Panc1 (cell line): ENCODE measurements at regions not wholly inside any gene's neighbourhood (a gene's known extent, or its start where the extent isn't known, plus 50 kb on each side); places are given as distances from the start of the nearest gene placed in this dataset.

ENCODE experiments used
- ATAC-seq: fragments of 200-7000 bp; cut with Tn5 transposase; 2 replicates; pipeline ENCODE4 v1.9.1; 2020; ENCODE audit warnings: mild to moderate bottlenecking, moderate library complexity
- BruUV-seq: library from RNA; stranded (reverse); fragments of 400-500 nt; replicated peaks from 2 replicates; lab custom pipeline; 2021; lab: Mats Ljungman, UMichigan
- CTCF ChIA-PET: fragments of 300-600 bp; sonication (Branson Sonifier 250); formaldehyde crosslinking; loops from one replicate; lab custom pipeline; 2022; ENCODE audit warnings: antibody characterized with exemption; lab: Charles Lee
- POLR2A ChIA-PET: fragments of 300-600 bp; sonication (Branson Sonifier 250); formaldehyde crosslinking; loops from one replicate; lab custom pipeline; 2022; ENCODE audit warnings: antibody characterized with exemption; lab: Charles Lee
- DNase-seq: peaks from one replicate; pipeline ENCODE4 v3.0.0-alpha.2; 2010; ENCODE audit warnings: low read depth, low spot score
- H3K27ac ChIP-seq: 2 replicates; pipeline ENCODE4 v1.5.1; 2011; ENCODE audit warnings: mild to moderate bottlenecking, low read length, inconsistent platforms
- H3K27me3 ChIP-seq: fragments of 200-500 bp; sonication (Bioruptor generic); 2 replicates; pipeline ENCODE4 v1.6.0; 2014; ENCODE audit warnings: low read length, inconsistent platforms; ENCODE audit not compliant: control insufficient read depth, insufficient read depth
- H3K36me3 ChIP-seq: fragments of 200-500 bp; sonication (Bioruptor generic); 2 replicates; pipeline ENCODE4 v1.5.1; 2014; ENCODE audit warnings: inconsistent platforms, mild to moderate bottlenecking, low read length, moderate library complexity; ENCODE audit not compliant: control insufficient read depth, insufficient read depth
- H3K4me1 ChIP-seq: 2 replicates; pipeline ENCODE4 v1.5.1; 2011; ENCODE audit warnings: inconsistent platforms, mild to moderate bottlenecking, low read length, moderate library complexity; ENCODE audit not compliant: control insufficient read depth, insufficient read depth
- H3K4me3 ChIP-seq, 2 experiments: 2 replicates each; pipeline ENCODE4 v1.5.1; 2011 to 2012; ENCODE audit warnings: low read depth in 2 of 2, low read length in 2 of 2, mild to moderate bottlenecking in 2 of 2, inconsistent platforms in 1 of 2, moderate library complexity in 1 of 2
- H3K9me3 ChIP-seq: fragments of 200-500 bp; sonication (Bioruptor generic); 2 replicates; pipeline ENCODE4 v1.5.1; 2014; ENCODE audit warnings: low read depth, mild to moderate bottlenecking, inconsistent platforms, low read length, moderate library complexity; ENCODE audit not compliant: control insufficient read depth, insufficient read depth
- CTCF ChIP-seq: fragments of 450-650 bp; IDR thresholded peaks from 2 replicates; pipeline ENCODE4 v1.5.1; 2017; ENCODE audit warnings: mild to moderate bottlenecking
- POLR2AphosphoS5 ChIP-seq: IDR thresholded peaks from 2 replicates; pipeline ENCODE4 v1.6.1; 2012; ENCODE audit warnings: mild to moderate bottlenecking, low read depth, low read length, moderate library complexity
- REST ChIP-seq, 2 experiments: IDR thresholded peaks; 2 replicates each; pipeline ENCODE4 v1.6.1; 2011 to 2012; ENCODE audit warnings: low read depth in 2 of 2, control low read depth in 1 of 2, low read length in 1 of 2, mild to moderate bottlenecking in 1 of 2, moderate library complexity in 1 of 2; ENCODE audit not compliant: insufficient read depth in 1 of 2
- SIN3A ChIP-seq: IDR thresholded peaks from 2 replicates; pipeline ENCODE4 v1.6.1; 2012; ENCODE audit warnings: low read depth, mild to moderate bottlenecking, low read length, moderate library complexity, borderline replicate concordance; ENCODE audit not compliant: insufficient read depth
- TCF7L2 ChIP-seq: IDR thresholded peaks from 2 replicates; pipeline ENCODE4 v1.6.1; 2011; ENCODE audit warnings: mild to moderate bottlenecking, low read depth, low read length, inconsistent platforms
- in situ Hi-C: cut with HindIII; loops from 2 replicates; pipeline ENCODE4 v1.10.0; 2016; ENCODE audit warnings: low sequenced_read_pairs, low pct_unique_long_range_greater_than_20kb
- intact Hi-C: fragments of 100-400 bp; cut with micrococcal nuclease; formaldehyde crosslinking; loops from one replicate; pipeline ENCODE4 v1.10.0; 2022; ENCODE audit not compliant: unreplicated experiment

GRCh38 chr2:104412384-104412783 is 441.5 kb upstream of the POU3F3 start:
- in situ Hi-C loops = no loop called here
- DNase-seq = peak; percentile 12

GRCh38 chr2:104413890-104414289 is 440.0 kb upstream of the POU3F3 start:
- DNase-seq (no peak), ATAC-seq (no peak)
- intact Hi-C loops = loop anchor here (10.0 kb wide), 1 partner anchor 459 kb away; no protein-coding TSS in a partner anchor
- Histone ChIP-seq H3K4me1 (no peaks in the 10 kb centered on the region), H3K9me3 (no peaks in the 10 kb centered on the region), H3K4me3 (no peak overlapping the region), H3K36me3 (no peaks in the 10 kb centered on the region), H3K27me3 (no peaks in the 10 kb centered on the region), H3K27ac (no peak overlapping the region)
- in situ Hi-C loops = no loop called here
- POLR2A ChIA-PET = no interaction called here
- CTCF ChIA-PET = no interaction called here
- BruUV-seq = no TSS peak
- TF ChIP-seq REST (IDR thresholded peaks at IDR 0.05; ENCODE audit: insufficient read depth in 1 of 2, low read depth in 2 of 2, low read length in 1 of 2) (no peak), TCF7L2 (no peak), CTCF (no peak), POLR2AphosphoS5 (no peak), SIN3A (no peak)

More at GRCh38 chr2:104412384-104412783, 441.5 kb upstream of the POU3F3 start:
- no peak for TF ChIP-seq TCF7L2
- peak; percentile 50; the same call in 1 of the 2 replicates for TF ChIP-seq CTCF
- BruUV-seq = no TSS peak
- H3K27ac ChIP-seq = no peak overlapping the region
- no peak for ATAC-seq
- ChIA-PET CTCF (no interaction called here), POLR2A (no interaction called here)
- H3K4me1 ChIP-seq = no peaks in the 10 kb centered on the region
- H3K4me3 ChIP-seq = no peak overlapping the region
- intact Hi-C loops = loop anchor here (10.0 kb wide), 1 partner anchor 458 kb away; no protein-coding TSS in a partner anchor
- H3K9me3 ChIP-seq = no peaks in the 10 kb centered on the region
- no peaks in the 10 kb centered on the region for H3K36me3 ChIP-seq
- no peaks in the 10 kb centered on the region; the same call in 1 of the 2 replicates for H3K27me3 ChIP-seq
